ENCODE measurements at regions not wholly inside any gene's neighbourhood (a gene's known extent, or its start where the extent isn't known, plus 50 kb on each side); places are given as distances from the start of the nearest gene placed in this dataset.

DNA sequence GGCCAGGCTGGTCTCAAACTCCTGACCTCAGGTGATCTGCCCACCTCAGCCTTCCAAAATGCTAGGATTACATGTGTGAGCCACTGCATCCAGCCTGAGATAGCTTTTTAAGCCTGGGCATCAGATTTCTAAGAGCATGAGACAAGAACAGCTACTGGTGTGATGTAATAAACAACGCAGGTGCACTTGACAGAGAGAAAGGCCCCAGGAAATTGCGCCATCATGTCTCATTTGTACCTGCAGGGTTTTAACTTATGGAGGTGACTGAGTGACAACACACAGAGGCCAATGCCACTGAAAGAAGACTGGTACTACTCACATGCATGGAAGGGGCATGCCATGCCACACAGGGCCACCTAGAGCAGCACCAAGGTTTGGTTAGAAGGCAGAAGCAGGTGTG is 209.4 kb downstream of the SP3 start:
- no peak for DNase-seq (ENCODE audit: low read depth in 4 of 4, low spot score in 2 of 4)

DNA sequence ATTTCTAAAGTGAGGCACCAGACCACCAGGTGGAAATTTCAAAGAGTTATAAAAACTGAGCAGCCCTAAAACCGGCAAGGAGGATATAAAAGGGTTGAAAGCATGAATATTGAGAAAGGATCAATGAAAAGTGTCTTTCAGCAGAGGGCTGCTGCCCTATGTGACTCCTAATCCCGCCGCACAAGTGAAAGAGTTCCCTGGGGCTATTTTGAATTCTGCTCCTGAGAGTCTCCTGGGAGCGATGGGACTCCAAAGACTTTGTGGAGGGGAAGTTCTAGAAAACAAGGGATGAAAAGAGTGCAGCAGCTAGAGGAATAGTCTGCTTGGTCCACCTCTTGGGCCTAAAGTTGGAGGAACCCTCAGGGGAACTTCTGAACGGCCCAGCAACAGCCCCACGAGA is 205.2 kb downstream of the SP3 start:
- DNase-seq (ENCODE audit: low read depth in 4 of 4, low spot score in 2 of 4), result no peak

DNA sequence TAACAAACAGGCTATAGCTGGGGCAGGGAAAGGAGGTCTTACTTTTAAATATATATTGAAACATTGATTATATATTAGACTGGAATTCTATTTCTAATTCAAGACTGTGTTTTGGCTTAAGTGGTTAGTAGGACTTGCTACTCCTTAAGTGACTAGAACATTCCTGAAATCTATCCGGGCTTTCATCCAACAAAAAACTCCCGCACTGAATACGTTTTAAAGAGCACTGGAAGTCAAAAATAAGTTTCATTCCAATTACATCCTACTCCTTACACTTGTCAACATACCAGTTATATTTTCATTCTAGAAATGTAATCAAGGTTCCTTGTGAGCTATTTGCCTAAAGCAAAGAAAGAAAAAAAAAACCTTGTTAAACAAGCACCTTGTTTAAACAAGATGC is 204.6 kb downstream of the SP3 start:
- no peak for DNase-seq (ENCODE audit: low read depth in 4 of 4, low spot score in 2 of 4)

DNA sequence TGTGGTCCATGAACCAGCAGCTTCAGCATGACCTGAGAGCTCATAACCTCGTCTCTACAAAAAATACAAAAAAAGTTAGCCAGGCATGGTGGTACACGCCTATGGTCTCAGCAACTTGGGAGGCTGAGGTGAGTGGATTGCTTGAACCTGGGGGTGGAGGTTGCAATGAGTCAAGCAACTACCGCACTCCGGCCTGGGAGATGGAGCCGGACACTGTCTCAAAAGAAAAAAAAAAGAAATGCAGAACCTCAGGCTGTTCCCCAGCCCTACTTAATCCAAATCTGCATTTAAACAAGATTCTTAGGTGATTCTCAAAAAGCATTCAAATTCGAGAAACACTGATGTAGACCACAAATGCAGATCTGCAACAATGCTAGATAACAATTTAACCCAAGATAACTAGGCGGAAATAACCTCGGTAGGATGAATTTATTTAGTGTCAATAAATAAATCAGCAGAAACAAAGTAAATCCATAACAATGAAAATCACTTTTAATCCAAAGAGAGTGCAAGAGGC is 203.5 kb downstream of the SP3 start:
- DNase-seq (ENCODE audit: low read depth in 4 of 4, low spot score in 2 of 4), result no peak

DNA sequence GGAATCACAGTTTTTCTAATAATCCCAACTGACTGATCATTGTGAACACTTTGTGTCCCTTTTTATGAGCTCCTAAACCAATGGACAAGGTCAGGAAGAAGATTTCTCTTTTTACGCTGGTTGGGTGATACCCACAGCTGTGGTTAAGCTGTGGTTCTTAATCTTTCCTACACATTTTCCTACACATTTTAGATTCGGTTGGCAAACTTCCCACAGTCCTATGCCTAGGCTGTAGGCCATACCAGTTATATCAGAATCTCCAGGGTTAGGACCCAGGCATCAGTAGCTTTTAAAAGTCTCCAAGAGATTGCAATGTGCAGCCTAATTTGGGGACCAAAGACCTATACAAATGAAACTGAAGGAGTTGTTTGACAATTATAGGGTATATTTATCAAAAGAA is 203.0 kb downstream of the SP3 start:
- no peak for DNase-seq (ENCODE audit: low read depth in 4 of 4, low spot score in 2 of 4)

DNA sequence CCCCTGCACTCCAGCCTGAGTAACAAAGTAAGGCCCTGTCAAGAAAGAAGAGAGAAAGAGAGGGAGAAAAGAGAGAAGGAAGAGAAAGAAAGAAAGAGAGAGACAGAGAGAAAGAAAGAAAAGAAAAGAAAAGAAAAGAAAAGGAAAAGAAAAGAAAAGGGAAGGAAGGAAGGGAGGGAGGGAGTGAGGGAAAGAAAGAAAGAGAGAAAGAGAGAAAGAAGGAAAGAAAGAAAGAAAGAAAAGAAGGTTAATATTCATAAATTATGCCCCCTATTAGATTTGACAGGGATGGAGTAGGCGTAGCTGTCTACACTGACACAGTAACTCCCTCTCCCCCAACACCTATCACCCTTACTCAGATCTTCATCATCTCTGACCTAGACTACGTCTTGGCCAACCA is 202.3 kb downstream of the SP3 start:
- DNase-seq (ENCODE audit: low read depth in 4 of 4, low spot score in 2 of 4), result no peak

DNA sequence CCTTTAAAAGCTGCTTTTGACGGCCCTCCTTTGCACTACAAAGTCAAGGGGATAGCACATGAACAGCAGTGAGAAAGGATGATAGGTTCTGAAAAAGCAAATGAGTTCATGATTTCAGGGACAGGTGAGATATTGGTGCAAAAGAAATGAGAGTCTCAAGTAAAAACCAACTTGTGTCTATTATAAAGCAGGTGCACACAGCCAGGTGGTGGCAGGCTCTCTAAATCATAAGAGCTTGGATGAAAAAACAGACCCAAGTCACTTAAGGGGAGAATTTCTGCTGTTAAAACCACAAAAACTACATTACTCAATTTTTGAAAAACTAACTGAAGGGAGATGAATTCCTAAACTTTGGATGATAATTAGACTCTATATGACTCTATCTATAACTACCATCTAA is 201.5 kb downstream of the SP3 start:
- DNase-seq (ENCODE audit: low read depth in 4 of 4, low spot score in 2 of 4), result no peak

DNA sequence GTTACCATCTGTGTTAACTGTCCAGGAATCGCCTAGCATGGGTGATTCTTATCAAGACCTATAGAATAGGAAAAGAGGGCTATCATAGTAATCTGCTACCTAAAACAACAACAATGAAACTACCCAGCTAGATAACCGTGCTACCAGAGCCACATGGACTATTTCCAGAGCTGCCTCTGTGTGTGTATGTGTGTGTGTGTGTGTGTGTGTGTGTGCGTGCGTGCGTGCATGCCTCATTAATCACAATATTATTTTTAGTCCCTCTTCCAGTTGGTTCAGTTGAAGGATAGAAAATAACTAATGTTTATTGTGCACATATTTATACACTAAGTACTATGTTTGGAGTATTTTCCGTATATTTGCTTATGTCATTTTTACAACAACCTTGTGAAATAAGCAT is 201.1 kb downstream of the SP3 start:
- no peak for DNase-seq (ENCODE audit: low read depth in 4 of 4, low spot score in 2 of 4)

DNA sequence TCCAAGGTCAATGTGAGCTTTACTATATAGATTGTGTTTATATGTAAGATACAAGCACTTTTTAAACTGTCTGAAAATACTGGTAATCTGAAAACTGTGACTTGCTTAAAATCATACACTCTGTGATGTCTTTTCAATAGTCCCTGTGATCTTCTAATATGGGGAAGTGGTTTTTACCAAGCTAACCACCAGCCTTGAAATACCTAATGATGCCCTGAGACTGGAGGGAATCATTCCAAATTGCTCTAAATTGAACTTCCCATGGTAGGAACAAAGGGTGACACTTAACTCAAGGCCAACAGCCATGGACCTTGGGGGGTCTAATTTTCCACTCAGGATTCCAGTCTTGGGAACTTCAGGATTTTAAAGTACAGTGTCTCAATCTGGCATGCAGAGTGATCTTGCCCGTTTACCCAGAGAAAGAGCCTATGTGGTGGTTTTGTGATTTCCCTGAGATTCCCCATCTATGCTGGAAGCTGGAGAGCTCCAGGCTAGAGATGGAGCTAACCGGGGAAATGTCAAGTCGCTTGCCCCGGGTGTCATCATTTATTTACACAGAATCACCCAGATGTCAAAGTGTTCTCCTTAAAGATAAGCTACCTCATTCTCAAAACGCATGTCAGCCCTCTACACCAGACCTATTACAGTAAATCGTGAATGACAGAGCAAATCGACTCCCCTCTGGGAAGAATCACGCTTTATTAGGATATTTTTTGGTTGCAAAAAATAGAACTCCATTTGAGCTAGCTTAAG is 198.5 kb downstream of the SP3 start:
- DNase-seq (ENCODE audit: low read depth in 4 of 4, low spot score in 2 of 4), result no peak

DNA sequence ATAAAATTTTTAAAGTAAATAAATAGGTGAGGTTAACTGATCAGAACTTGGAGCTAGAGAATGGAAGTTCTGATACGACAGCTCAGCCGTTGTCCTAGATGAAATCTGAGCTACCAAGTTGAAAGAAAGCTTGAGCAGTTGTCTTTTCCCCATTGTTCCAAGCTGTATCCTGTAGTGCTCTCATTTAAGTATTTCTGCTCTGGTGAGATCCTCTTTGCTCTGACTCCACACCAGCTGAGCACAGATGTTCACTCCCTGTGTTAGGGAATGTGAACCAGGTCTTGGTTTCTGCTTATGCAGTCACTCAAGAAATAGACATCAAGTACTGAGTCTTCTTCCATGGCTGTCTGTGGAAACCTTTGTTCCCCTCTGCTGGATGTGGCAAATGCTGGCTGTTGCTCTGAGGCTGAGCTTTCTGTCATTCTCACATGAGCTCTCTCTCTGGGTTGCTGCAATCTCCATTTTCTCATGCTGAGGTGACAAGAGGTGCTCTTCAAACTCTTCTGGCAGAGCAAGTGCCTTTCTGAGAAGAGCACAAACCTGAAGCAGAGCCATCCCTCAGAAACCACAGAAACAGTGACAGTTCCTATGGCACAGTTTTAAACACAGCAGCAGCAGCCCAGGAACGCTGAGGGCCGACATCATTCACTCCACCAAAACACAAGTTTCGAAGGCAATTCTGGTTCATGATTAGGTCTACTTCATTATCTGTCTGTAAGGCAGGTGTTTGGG is 194.1 kb downstream of the SP3 start:
- no peak for DNase-seq (ENCODE audit: low read depth in 4 of 4, low spot score in 2 of 4)

DNA sequence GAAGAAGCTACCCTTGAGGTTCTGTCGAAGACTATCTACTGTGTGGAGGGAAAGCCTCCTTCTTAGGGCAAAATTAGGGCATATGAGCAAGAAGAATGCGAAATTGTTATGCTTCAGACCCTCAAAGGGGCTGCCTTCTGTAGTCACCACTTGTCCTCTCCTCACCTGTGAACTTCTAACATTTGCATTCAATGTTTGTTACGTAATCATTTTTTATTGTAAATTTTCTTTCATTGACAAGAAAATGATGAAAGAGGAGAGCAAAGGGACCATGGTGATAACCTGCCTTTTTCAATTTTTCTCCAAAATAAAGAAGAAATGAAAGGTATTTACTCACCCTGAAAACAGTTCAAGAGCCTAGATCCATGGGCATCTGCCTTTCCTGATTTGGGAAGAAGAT is 193.0 kb downstream of the SP3 start:
- DNase-seq (ENCODE audit: low read depth in 4 of 4, low spot score in 2 of 4), result no peak

DNA sequence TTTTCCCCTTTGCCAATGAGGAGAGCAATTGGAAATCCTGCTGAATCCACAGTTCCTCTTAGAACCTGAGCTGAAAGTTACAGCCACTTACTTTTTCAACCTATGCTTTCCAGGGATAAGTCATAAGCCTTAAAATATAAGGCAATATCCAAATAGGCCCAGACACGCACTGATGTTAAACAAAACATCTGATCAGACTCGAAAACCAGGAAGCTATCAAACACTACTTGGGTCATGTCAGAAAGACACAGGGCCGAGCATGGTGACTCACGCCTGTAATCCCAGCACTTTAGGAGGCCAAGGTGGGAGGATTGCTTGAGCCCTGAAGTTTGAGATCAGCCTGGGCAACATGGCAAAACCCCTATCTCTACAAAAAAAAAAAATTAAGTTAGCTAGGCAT is 192.1 kb downstream of the SP3 start:
- no peak for DNase-seq (ENCODE audit: low read depth in 4 of 4, low spot score in 2 of 4)

DNA sequence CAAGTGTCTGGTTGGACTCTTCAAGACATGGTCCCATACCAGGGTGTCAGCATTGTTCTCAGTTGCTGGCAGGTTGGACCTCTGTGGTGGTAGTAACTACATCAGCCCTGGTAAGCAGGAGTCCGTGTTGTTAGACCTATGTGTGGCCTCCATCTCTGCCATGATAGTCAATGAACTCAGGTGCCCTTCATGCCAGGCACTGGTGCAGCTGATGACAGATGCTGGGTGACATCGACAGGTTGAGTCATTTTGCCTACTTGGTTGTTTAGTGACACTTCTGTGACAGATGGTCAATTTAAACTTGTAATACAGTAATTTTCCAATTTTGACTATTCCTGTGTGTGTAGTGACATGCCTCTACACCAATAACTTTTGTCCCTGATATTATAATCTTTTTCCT is 189.7 kb downstream of the SP3 start:
- no peak for DNase-seq (ENCODE audit: low read depth in 4 of 4, low spot score in 2 of 4)

DNA sequence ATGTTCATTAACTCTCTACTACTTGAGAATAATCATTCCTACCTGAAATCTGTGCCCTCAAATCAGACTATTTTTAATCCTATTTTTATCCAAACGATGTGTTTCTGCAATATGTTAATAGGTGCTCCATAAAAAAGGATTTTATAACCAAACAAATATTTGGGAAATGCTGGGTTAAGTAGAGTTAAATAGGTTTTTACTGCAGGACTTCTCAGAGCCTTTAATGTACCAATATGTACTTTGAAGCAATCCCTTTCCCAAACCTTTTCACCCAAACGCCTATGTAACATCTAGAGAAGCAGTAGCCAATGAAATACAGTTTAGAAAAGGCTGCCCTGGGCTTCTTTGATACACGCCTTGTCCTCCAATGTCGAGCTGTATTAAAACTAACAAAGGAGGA is 182.5 kb downstream of the SP3 start:
- DNase-seq (ENCODE audit: low read depth in 4 of 4, low spot score in 2 of 4), result no peak

DNA sequence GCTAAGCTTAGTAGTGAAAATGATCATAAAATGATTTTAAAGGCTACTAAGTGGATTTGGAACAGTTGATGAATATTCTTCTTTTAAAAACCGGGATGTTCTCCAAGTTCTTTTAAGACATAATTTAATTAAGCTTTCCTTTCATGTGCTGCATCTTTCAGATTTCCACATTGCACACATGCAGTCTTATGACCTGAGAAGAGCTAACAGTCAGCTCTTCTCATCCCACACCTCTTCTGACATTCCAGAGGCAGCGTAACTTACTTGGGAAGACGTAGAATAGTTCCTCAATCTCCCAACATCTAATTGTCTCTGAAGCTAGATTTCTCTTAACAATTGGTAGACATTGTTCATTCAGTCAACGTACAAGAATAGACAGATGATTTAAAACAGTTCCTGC is 181.8 kb downstream of the SP3 start:
- DNase-seq (ENCODE audit: low read depth in 4 of 4, low spot score in 2 of 4), result no peak

DNA sequence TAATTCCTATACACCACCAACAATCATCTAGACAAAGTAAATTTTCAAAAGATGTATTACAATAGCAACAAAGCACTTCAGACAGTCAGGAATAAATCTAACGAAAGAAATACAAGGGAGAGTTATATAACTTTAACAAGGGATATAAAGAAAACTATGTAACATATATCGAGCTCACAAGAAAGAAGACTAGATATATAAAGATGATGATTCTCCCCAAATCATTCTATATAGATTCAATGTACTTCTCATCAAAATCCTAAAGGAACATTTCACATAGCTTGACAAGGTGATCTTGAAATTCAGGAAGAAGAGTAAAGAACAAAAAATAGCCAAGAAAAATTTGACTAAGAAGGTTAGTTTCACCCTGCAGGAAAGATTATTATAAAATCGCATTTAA is 179.4 kb downstream of the SP3 start:
- no peak for DNase-seq (ENCODE audit: low read depth in 4 of 4, low spot score in 2 of 4)

DNA sequence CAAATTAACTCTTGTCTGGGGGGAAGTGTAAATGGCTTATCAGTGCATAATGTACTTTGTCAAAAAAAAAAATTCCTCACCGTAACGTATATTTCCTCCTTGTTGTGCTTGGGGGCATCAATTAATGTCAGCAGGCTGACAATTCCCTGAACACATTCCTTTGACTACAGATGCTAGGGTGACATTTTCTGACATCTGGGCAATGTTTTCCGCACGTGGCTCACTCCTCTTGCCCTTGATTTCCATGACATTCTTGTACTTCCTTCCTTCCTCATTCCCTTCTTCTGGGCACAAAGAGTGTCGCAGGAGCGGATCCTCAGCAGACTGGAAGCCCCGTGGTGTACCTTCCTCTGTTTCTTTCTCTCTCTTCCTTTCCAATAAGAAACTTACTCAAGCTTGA is 173.7 kb downstream of the SP3 start:
- no peak for DNase-seq (ENCODE audit: low read depth in 4 of 4, low spot score in 2 of 4)

DNA sequence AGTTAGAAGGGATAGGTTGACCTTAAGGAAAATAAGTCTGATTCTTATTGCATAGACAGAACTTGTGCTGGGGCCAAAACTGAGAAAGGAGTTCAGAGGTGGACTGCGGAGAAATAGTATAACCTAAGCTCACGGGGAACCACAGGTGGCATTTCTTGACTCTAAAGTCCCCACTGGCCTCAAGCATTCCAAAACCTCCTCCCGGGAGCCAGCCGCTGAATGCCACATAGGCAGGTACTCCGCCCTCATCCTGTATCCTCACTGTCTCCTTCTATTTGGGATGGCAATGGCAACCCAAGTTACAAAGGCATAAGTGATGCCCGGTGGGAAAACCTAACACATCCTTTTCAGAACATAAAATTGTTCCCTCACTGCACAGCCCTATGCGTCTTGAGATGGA is 173.0 kb downstream of the SP3 start:
- DNase-seq (ENCODE audit: low read depth in 4 of 4, low spot score in 2 of 4), result no peak

DNA sequence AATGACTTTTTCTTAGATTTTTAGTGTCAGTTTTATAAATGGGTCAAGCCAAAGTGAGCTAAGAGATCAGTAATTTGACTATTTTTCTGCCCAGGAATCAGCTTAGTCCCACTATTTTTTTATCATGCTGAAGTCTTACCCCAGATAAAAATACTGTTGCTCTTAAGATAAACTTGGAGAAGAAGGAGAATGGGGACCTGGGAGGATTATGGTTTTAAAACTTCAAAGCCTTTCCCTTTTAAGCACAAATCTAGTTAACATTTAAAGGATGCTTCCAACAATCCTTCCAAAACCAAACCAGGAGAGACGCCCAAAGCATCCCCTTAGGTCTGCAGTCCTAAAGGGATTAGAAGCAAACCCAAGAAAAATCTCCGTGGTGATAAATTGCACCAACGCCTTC is 172.4 kb downstream of the SP3 start:
- no peak for DNase-seq (ENCODE audit: low read depth in 4 of 4, low spot score in 2 of 4)

DNA sequence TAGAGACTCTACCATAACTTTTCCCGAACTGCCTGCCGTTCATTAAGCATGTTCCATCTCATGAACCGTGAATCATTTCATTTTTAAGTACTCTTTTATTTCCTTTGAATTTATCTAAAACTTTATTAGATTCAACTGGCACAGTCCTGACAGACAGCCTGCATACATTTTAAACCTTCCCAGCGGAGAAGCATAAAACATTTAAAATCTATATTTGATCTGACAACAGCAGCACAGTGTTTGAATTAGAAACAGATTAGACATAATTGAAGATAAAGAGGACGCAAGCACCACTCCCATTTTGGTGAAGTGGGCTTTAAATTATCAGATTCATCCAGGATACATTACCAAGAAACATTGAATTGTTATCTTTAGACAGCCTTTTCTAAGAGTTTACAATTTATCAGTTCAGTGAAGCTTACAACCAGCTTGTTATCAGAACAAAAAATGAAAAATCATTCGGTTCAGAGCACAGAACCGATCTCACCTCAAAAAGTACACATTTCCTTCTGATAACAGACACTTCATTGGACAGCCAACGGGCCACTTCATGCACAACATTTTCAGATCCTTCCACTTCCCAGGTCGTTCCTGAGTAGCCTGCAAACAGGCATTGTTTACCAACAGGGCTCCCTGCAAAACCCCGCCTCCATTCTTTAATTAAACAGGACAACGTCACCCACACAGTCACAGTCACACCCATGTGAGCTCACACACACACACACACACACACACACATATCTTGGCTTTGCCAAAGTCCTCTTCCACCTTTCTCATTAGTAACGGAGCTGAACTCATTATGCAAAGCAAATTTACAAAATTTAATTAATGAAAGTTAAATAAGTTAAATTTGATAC is 171.2 kb downstream of the SP3 start:
- no peak for DNase-seq (ENCODE audit: low read depth in 4 of 4, low spot score in 2 of 4)

DNA sequence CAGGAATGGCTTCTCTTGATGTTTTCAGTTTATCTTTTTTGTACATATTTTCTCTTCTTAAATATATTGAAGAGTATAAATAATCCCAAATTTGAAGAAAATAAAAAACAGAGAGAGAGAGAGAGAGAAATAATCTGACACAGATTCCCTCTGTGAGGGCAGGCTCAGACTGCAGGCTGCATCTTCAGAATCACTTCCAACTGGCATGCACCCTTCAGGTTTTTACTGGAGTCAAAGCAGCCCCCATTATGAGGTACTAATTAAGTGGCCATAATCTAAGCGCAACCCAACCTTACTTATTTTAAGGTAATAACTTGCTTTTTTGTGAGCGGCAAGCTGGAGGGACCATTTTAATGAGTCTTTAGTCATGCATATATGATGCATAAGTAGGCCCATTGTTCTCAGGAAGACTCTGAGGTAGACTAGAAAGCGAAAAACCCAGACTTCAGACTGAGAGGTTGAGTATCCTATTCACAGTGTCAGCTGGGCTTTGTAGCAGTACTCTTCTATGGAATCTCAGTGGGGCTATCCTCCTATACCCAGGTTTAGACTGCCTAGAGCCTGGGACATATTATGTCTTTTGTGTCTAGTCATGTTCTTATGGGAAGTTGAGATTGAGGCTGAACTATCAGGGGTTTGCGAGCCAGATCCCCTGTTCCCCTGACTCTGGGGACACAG is 167.4 kb downstream of the SP3 start:
- no peak for DNase-seq (ENCODE audit: low read depth in 4 of 4, low spot score in 2 of 4)

Measured in left renal cortex interstitium (tissue), 4 donors.